ENCODE measurements at regions not wholly inside any gene's neighbourhood (a gene's known extent, or its start where the extent isn't known, plus 50 kb on each side); places are given as distances from the start of the nearest gene placed in this dataset.
A peak's percentile ranks its signal among the peaks of the same experiment; 100 is the strongest.
"Not testable (repeated sequence)": the region's sequence is repeated elsewhere in the genome, so short reads cannot be mapped to it uniquely, and the experiment has no call there.

DNA sequence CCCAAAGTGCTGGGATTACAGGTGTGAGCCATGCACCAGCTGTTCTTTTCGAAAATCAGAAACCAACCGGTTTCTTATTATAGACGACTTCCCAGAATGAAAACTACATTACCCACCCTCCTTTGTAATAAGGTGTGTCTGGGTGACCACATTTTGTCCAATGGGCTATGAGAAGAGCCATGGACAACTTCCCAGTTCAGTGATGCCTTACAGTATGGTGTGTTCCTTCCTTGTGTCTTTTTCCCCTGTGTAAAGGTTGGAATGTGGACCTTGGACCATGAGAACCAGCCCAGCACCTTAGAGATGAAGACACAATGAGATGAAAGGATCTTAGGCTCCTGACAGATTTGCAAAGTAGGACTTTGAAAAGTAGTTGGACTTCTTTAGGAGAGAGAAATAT is 85.0 kb upstream of the ATF7IP2 start:
- intact Hi-C loops (cut with micrococcal nuclease) = no loop called here
- Mint-ChIP-seq H3K9me3 (no peaks in the 10 kb centered on the region), H3K36me3 (no peaks in the 10 kb centered on the region), H3K4me3 (no peak overlapping the region), H3K27ac (no peak overlapping the region), H3K27me3 (peaks cover 0 to 3% (median 0%) of the 10 kb centered on the region in 5 donors), H3K4me1 (no peaks in the 10 kb centered on the region)
- ChIA-PET POLR2A (no interaction called here), CTCF (no interaction called here)
- ATAC-seq = no peak
- DNase-seq = no peak
- Histone ChIP-seq H3K27ac (ENCODE audit: low read depth, low read length) (no peak overlapping the region), H3K36me3 (ENCODE audit: control insufficient read depth in 2 of 3, insufficient read depth in 3 of 3, low read length in 3 of 3) (no peaks in the 10 kb centered on the region), H3K27me3 (ENCODE audit: control insufficient read depth in 2 of 2, insufficient read depth in 2 of 2, low read length in 2 of 2) (no peaks in the 10 kb centered on the region), H3K4me1 (ENCODE audit: control insufficient read depth in 2 of 2, insufficient read depth in 2 of 2, low read length in 2 of 2) (no peaks in the 10 kb centered on the region), H3K4me3 (ENCODE audit: low read length) (no peak overlapping the region), H3K9me3 (ENCODE audit: control insufficient read depth in 2 of 3, low read length in 3 of 3) (no peaks in the 10 kb centered on the region)

DNA sequence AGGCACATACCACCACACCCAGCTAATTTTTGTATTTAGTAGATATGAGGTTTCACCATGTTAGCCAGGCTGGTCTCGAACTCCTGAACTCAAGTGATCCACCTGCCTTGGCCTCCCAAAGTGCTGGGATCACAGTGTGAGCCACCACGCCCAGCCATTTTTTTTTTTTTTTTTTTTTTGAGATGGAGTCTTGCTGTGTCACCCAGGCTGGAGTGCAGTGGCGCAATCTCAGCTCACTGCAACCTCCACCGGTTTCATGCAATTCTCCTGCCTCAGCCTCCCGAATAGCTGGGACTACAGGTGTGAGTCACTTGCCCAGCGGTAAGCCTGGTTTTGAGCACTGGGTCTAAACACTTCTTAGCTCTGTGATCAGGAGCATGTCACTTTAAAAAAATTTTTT is 84.3 kb upstream of the ATF7IP2 start:
- H3K27me3 ChIP-seq (ENCODE audit: control insufficient read depth in 2 of 2, insufficient read depth in 2 of 2, low read length in 2 of 2); H3K9me3 ChIP-seq (ENCODE audit: control insufficient read depth in 2 of 3, low read length in 3 of 3); H3K4me3 ChIP-seq (ENCODE audit: low read length); H3K9me3 Mint-ChIP-seq; H3K36me3 Mint-ChIP-seq; intact Hi-C loops (cut with micrococcal nuclease); ATAC-seq; H3K4me1 ChIP-seq (ENCODE audit: control insufficient read depth in 2 of 2, insufficient read depth in 2 of 2, low read length in 2 of 2); H3K27ac Mint-ChIP-seq; POLR2A ChIA-PET; H3K4me3 Mint-ChIP-seq; H3K36me3 ChIP-seq (ENCODE audit: control insufficient read depth in 2 of 3, insufficient read depth in 3 of 3, low read length in 3 of 3); H3K27ac ChIP-seq (ENCODE audit: low read depth, low read length); DNase-seq; H3K4me1 Mint-ChIP-seq; H3K27me3 Mint-ChIP-seq: not testable (repeated sequence)
- CTCF ChIA-PET = interaction anchor here (0.7 kb wide), 1 partner anchor 213 kb away, joined by 4 read pairs; no protein-coding TSS in a partner anchor

DNA sequence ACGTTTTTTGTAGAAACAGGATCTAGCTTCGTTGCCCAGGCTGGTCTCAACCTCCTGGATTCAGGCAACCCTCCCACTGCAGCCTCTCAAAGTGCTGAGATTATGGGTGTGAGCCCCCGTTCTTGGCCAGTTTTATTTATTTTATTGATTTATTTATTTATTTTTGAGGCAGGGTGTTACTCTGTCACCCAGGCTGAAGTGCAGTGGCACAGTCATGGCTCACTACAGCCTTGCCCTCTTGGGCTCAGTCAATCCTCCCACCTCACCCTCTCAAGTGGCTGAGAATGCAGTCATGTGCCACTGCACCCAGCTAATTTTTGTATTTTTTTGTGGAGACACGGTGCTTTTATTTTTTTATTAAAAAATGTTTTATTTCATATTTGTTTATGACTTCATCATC is 79.9 kb upstream of the ATF7IP2 start:
- H3K4me3 Mint-ChIP-seq = no peak overlapping the region
- CTCF ChIA-PET = no interaction called here
- POLR2A ChIA-PET = no interaction called here
- Histone ChIP-seq H3K4me3 (ENCODE audit: low read length) (no peak overlapping the region), H3K9me3 (ENCODE audit: control insufficient read depth in 2 of 3, low read length in 3 of 3) (no peaks in the 10 kb centered on the region), H3K36me3 (ENCODE audit: control insufficient read depth in 2 of 3, insufficient read depth in 3 of 3, low read length in 3 of 3) (no peaks in the 10 kb centered on the region), H3K4me1 (ENCODE audit: control insufficient read depth in 2 of 2, insufficient read depth in 2 of 2, low read length in 2 of 2) (no peaks in the 10 kb centered on the region), H3K27ac (ENCODE audit: low read depth, low read length) (no peak overlapping the region), H3K27me3 (ENCODE audit: control insufficient read depth in 2 of 2, insufficient read depth in 2 of 2, low read length in 2 of 2) (no peaks in the 10 kb centered on the region)
- no peak overlapping the region for H3K27ac Mint-ChIP-seq
- peaks cover 0 to 2% (median 0%) of the 10 kb centered on the region in 5 donors for H3K27me3 Mint-ChIP-seq
- no peaks in the 10 kb centered on the region for H3K36me3 Mint-ChIP-seq
- DNase-seq (no peak), ATAC-seq (no peak)
- intact Hi-C loops (cut with micrococcal nuclease) = no loop called here
- H3K9me3 Mint-ChIP-seq = peaks cover 0 to 2% (median 0%) of the 10 kb centered on the region in 11 donors
- no peaks in the 10 kb centered on the region for H3K4me1 Mint-ChIP-seq

DNA sequence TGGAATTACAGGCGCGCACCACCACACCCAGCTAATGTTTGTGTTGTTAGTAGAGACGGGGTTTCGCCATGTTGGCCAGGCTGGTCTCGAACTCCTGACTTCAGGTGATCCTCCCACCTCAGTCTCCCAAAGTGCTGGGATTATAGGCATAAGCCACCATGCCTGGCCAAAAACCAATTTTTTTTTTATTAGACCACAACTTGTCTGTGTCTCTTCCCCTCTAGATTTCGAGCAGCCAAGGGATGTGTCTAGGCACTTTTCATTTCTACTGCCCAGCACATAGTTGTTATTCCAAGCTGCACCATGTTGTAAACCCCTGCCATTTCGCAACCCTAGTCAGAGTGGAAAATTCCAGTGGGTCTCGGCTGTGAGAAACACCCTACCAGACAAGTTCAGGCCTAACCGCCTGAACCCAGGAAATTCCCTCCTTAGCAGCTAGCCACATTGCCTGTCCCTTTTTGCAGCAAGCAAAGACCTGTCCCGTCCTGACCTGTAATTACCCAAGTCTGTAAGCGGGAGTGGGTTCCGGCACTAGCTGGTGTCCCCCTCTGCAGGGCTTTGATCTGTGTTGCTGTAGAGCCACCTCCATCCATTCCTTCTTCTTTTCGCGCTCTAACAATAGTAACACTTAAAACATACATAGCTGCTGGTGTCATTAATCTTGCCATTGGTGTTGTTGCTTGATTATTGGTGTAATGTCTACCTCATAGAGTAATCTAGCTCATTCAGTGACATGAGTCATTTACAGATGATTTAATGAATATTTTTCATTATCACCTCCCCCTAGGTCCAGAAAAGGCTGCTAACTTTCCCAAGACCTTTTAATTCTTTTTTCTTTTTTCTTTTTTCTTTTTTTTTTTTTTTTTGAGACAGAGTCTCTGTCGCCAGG is 77.3 kb upstream of the ATF7IP2 start:
- ChIA-PET CTCF (interaction anchor here (0.6 kb wide), 1 partner anchor 191 kb away, joined by 3 read pairs; no protein-coding TSS in a partner anchor), POLR2A (interaction anchor here (0.6 kb wide), 1 partner anchor 22 kb away, joined by 10 read pairs; no protein-coding TSS in a partner anchor)
- no peak overlapping the region for H3K27ac ChIP-seq (ENCODE audit: low read depth, low read length)

DNA sequence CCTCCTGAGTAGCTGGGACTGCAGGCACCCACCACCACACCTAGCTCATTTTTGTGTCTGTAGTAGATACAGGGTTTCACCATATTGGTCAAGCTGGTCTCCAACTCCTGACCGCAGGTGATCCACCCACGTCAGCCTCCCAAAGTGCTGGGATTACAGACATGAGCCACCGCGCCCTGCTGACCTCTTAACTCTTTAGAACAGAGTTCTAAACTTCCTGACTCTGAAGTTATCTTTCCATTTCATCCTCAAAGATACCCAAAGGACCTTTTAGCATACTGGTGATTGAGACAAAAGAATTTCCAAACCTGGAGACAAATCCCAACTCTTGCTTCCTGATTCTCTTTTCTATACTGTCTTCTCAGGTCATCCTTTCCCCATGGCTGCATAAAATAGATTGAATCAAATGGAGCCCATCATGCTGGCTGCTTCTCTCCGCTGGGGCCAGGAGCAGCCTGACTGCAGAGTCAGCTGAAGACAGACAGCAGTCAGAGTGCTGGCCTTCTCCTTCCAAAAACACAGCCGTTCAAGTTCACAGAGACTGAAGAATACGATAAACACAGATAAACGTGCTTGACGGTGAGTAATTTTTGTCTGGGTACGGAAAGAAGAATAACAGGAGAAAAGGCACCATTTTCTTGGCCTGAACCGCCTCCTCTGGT is 76.5 kb upstream of the ATF7IP2 start:
- intact Hi-C loops (cut with micrococcal nuclease) = no loop called here
- Histone ChIP-seq H3K27me3 (ENCODE audit: control insufficient read depth in 2 of 2, insufficient read depth in 2 of 2, low read length in 2 of 2) (no peaks in the 10 kb centered on the region), H3K4me3 (ENCODE audit: low read length) (no peak overlapping the region), H3K27ac (ENCODE audit: low read depth, low read length) (no peak overlapping the region), H3K36me3 (ENCODE audit: control insufficient read depth in 2 of 3, insufficient read depth in 3 of 3, low read length in 3 of 3) (no peaks in the 10 kb centered on the region), H3K9me3 (ENCODE audit: control insufficient read depth in 2 of 3, low read length in 3 of 3) (no peaks in the 10 kb centered on the region), H3K4me1 (ENCODE audit: control insufficient read depth in 2 of 2, insufficient read depth in 2 of 2, low read length in 2 of 2) (no peaks in the 10 kb centered on the region)
- Mint-ChIP-seq H3K27ac (no peak overlapping the region), H3K4me3 (no peak overlapping the region), H3K36me3 (no peaks in the 10 kb centered on the region), H3K4me1 (peaks cover 0 to 7% (median 0%) of the 10 kb centered on the region in 7 donors), H3K27me3 (peaks cover 0 to 2% (median 0%) of the 10 kb centered on the region in 5 donors), H3K9me3 (peaks cover 0 to 2% (median 0%) of the 10 kb centered on the region in 11 donors)
- DNase-seq (no peak), ATAC-seq (no peak)
- CTCF ChIA-PET = no interaction called here
- POLR2A ChIA-PET = no interaction called here

More for the DNA sequence above, 77.3 kb upstream of the ATF7IP2 start:
- no peaks in the 10 kb centered on the region for H3K36me3 ChIP-seq (ENCODE audit: control insufficient read depth in 2 of 3, insufficient read depth in 3 of 3, low read length in 3 of 3)
- intact Hi-C loops (cut with micrococcal nuclease) = no loop called here
- H3K4me1 Mint-ChIP-seq = peaks cover 0 to 6% (median 0%) of the 10 kb centered on the region in 7 donors
- H3K27ac Mint-ChIP-seq = no peak overlapping the region
- H3K9me3 ChIP-seq (ENCODE audit: control insufficient read depth in 2 of 3, low read length in 3 of 3) = no peaks in the 10 kb centered on the region
- DNase-seq (no peak), ATAC-seq (no peak)
- H3K27me3 ChIP-seq (ENCODE audit: control insufficient read depth in 2 of 2, insufficient read depth in 2 of 2, low read length in 2 of 2) = no peaks in the 10 kb centered on the region
- peaks cover 0 to 2% (median 0%) of the 10 kb centered on the region in 11 donors for H3K9me3 Mint-ChIP-seq
- H3K27me3 Mint-ChIP-seq = peaks cover 0 to 2% (median 0%) of the 10 kb centered on the region in 5 donors
- no peak overlapping the region for H3K4me3 ChIP-seq (ENCODE audit: low read length)
- H3K4me3 Mint-ChIP-seq = no peak overlapping the region
- no peaks in the 10 kb centered on the region for H3K36me3 Mint-ChIP-seq
- no peaks in the 10 kb centered on the region for H3K4me1 ChIP-seq (ENCODE audit: control insufficient read depth in 2 of 2, insufficient read depth in 2 of 2, low read length in 2 of 2)

DNA sequence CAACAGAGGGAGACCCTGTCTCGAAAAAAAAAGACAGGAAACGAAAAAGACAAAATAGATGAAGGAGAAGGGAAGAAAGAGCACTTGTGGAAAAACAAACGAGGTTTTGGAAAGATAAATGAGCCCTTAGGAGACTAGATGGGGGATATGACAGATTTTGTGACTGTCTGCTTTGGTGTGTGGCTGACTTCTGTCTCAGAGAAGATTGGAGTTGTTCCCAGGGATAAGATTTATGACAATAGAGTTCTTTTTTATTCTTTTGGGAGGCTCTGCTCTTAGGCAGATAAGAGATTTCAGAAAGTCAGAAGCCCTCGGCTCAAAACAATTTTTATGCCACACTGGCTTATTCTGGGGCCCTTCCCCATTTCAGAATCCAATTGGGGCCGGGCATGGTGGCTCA is 73.9 kb upstream of the ATF7IP2 start:
- ChIA-PET POLR2A (interaction anchor here (0.6 kb wide), 1 partner anchor 207 kb away, joined by 5 read pairs; no protein-coding TSS in a partner anchor), CTCF (interaction anchor here (0.7 kb wide), 1 partner anchor 10 kb away, joined by 4 read pairs; no protein-coding TSS in a partner anchor)
- H3K9me3 Mint-ChIP-seq = peaks cover 0 to 2% (median 0%) of the 10 kb centered on the region in 11 donors
- Histone ChIP-seq H3K27me3 (ENCODE audit: control insufficient read depth in 2 of 2, insufficient read depth in 2 of 2, low read length in 2 of 2) (no peaks in the 10 kb centered on the region), H3K4me1 (ENCODE audit: control insufficient read depth in 2 of 2, insufficient read depth in 2 of 2, low read length in 2 of 2) (no peaks in the 10 kb centered on the region), H3K4me3 (ENCODE audit: low read length) (no peak overlapping the region), H3K27ac (ENCODE audit: low read depth, low read length) (no peak overlapping the region), H3K36me3 (ENCODE audit: control insufficient read depth in 2 of 3, insufficient read depth in 3 of 3, low read length in 3 of 3) (no peaks in the 10 kb centered on the region), H3K9me3 (ENCODE audit: control insufficient read depth in 2 of 3, low read length in 3 of 3) (no peaks in the 10 kb centered on the region)
- ATAC-seq (no peak), DNase-seq (no peak)
- H3K27me3 Mint-ChIP-seq = peaks cover 0 to 2% (median 0%) of the 10 kb centered on the region in 5 donors
- no peak overlapping the region for H3K4me3 Mint-ChIP-seq
- H3K4me1 Mint-ChIP-seq = peaks cover 3 to 12% (median 6%) of the 10 kb centered on the region in 7 donors
- intact Hi-C loops (cut with micrococcal nuclease) = loop anchor here in 1 of 2 donors (10.0 kb wide), 1 partner anchor 57 kb away; no protein-coding TSS in a partner anchor
- H3K36me3 Mint-ChIP-seq = no peaks in the 10 kb centered on the region
- H3K27ac Mint-ChIP-seq = peak overlapping the region in 1 of 9 donors; percentile 49

Data from naive thymus-derived CD4-positive, alpha-beta T cell (primary cell).